HG02759 (cell line): ENCODE measurements at regions not wholly inside any gene's neighbourhood (a gene's known extent, or its start where the extent isn't known, plus 50 kb on each side); places are given as distances from the start of the nearest gene placed in this dataset.
"Not testable (repeated sequence)": the region's sequence is repeated elsewhere in the genome, so short reads cannot be mapped to it uniquely, and the experiment has no call there.

Experiments used
- ATAC-seq: cut with Tn5 transposase; IDR thresholded peaks from one replicate; pipeline ENCODE4 v1.9.1; 2021; ENCODE audit warnings: mild to moderate bottlenecking, moderate library complexity; ENCODE audit not compliant: unreplicated experiment

DNA sequence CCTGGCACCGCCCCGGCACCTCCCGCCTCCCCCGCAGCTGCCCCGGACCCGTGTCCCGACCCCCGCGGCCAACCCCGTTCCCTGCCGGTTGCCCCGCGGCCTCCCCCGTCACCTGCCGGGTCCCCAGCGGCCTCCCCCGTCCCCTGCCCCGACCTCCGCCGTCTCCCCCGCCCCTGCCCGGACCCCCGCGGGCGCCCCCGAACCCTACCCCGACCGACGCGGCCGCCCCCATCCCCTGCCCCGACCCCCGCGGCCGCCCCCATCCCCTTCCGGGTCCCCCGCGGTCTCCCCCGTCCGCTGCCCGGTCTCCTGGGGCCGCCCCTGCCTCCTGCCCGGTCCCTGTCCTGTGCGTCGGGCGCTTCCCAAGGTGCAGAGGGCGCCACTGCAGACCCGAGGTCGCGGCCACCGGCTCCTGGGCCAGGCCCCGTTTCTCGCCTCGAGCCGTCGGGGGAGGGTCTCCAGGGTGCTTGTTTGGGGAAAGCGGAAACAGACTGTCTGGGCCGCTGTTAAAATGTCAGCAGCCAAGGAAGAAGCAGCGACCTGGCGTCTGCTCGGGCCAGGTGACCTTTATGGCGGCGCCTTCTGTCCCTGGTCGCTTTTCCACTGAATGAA is 51.6 kb upstream of the APOD start:
- not testable (repeated sequence) for ATAC-seq

DNA sequence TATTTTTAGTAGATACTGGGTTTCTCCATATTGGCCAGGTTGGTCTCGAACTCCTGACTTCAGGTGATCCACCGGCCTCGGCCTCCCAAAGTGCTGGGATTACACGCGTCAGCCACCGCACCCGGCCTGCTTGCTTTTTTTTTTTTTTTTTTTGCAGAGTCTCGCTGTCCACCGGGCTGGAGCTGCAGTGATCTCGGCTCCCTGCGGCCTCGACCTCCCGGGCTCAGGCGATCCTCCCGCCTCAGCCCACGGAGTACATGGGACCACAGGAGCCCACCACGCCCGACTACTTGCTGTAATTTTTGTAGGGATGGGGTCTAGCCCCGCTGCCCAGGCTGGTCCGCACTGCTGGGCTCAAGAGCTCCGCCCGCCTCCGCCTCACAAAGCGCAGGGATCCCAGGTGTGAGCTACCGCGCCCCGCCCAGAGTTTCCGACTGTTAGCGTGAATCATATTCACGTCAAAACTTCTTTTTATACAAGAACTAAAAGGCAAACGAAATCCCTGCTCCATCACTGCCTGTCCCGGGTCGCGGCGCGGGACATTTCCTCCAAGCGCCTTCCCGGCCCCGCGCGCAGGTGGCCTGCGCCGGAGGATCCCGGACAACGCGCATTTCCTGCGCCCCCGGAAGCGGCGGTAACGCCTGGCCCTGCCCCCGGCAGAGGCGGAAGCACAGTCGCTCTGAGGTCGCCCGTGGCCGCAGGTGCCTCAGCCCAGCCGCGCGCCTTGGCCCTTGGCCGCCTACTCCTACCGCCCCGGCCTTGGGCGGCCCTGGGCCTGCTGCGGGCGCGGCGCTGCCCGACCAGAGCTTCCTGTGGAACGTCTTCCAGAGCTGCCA is 50.9 kb upstream of the APOD start:
- peak; percentile 98 for ATAC-seq
